ENCODE measurements at regions not wholly inside any gene's neighbourhood (a gene's known extent, or its start where the extent isn't known, plus 50 kb on each side); places are given as distances from the start of the nearest gene placed in this dataset.

GRCh38 chr2:15720561-15721307 lies 129.1 kb downstream of the DDX1 start:
- TF ChIP-seq EZH2 (IDR thresholded peaks at IDR 0.05; ENCODE audit: insufficient read depth, low read length) (no peak), CTCF (IDR thresholded peaks at IDR 0.05; ENCODE audit: insufficient read depth, low read depth, low read length) (no peak)

All from astrocyte (in vitro differentiated cells and primary cell).